ENCODE measurements at regions not wholly inside any gene's neighbourhood (a gene's known extent, or its start where the extent isn't known, plus 50 kb on each side); places are given as distances from the start of the nearest gene placed in this dataset.
A peak's percentile ranks its signal among the peaks of the same experiment; 100 is the strongest.

DNA sequence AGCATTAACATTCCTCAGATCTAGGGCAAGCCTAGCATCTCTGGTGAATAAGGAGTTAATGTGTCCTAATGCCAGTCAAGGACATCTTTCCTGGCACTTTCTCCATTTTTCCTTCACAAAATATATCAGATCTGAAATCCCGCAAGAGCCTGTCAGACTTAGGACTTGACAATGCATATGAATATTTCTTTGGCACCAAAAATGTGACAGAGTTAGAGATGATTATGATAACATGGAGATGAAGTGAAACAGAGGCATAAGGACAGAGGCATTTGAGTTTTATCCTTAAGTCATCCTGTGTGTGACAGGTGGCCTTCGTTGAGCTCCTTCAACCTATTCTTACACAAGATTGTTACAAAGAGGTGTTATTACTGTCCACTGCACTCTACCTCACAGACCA, 388.0 kb downstream of the EMP1 start:
- Histone ChIP-seq H3K4me1 (ENCODE audit: control insufficient read depth in 4 of 4, insufficient read depth in 4 of 4, low read length in 3 of 4) (peaks cover 8 to 48% (median 22%) of the 10 kb centered on the region in 4 donors), H3K27ac (ENCODE audit: low read depth in 1 of 2, low read length in 2 of 2) (no peak overlapping the region), H3K36me3 (ENCODE audit: control insufficient read depth in 4 of 4, insufficient read depth in 3 of 4, low read depth in 1 of 4, low read length in 3 of 4) (no peaks in the 10 kb centered on the region), H3K4me3 (ENCODE audit: low read depth in 1 of 3, low read length in 3 of 3) (no peak overlapping the region), H3K9me3 (ENCODE audit: control insufficient read depth in 4 of 4, low read length in 3 of 4) (no peaks in the 10 kb centered on the region), H3K27me3 (ENCODE audit: control insufficient read depth in 4 of 4, insufficient read depth in 4 of 4, low read length in 3 of 4) (no peaks in the 10 kb centered on the region), H3K9ac (ENCODE audit: low read depth in 1 of 2, low read length in 2 of 2) (no peak overlapping the region)
- DNase-seq (ENCODE audit: low spot score) = no peak
- TF ChIP-seq HNF4A (conservative IDR thresholded peaks at IDR 0.05) (no peak), HNF4G (IDR thresholded peaks at IDR 0.05) (no peak), EGR1 (IDR thresholded peaks at IDR 0.05; ENCODE audit: low read depth in 2 of 2) (no peak), YY1 (IDR thresholded peaks at IDR 0.05) (no peak), FOXA1 (IDR thresholded peaks at IDR 0.05) (no peak), RXRA (IDR thresholded peaks at IDR 0.05) (no peak), JUND (IDR thresholded peaks at IDR 0.05) (no peak), GABPA (IDR thresholded peaks at IDR 0.05 in 1 of 2, conservative IDR thresholded peaks at IDR 0.05 in 1 of 2) (no peak), TAF1 (conservative IDR thresholded peaks at IDR 0.05) (no peak), RAD21 (IDR thresholded peaks at IDR 0.05) (no peak), FOXA2 (IDR thresholded peaks at IDR 0.05) (no peak), SP1 (IDR thresholded peaks at IDR 0.05) (no peak), NR2F2 (IDR thresholded peaks at IDR 0.05) (no peak)
- TF ChIP-seq, protein P1, sequence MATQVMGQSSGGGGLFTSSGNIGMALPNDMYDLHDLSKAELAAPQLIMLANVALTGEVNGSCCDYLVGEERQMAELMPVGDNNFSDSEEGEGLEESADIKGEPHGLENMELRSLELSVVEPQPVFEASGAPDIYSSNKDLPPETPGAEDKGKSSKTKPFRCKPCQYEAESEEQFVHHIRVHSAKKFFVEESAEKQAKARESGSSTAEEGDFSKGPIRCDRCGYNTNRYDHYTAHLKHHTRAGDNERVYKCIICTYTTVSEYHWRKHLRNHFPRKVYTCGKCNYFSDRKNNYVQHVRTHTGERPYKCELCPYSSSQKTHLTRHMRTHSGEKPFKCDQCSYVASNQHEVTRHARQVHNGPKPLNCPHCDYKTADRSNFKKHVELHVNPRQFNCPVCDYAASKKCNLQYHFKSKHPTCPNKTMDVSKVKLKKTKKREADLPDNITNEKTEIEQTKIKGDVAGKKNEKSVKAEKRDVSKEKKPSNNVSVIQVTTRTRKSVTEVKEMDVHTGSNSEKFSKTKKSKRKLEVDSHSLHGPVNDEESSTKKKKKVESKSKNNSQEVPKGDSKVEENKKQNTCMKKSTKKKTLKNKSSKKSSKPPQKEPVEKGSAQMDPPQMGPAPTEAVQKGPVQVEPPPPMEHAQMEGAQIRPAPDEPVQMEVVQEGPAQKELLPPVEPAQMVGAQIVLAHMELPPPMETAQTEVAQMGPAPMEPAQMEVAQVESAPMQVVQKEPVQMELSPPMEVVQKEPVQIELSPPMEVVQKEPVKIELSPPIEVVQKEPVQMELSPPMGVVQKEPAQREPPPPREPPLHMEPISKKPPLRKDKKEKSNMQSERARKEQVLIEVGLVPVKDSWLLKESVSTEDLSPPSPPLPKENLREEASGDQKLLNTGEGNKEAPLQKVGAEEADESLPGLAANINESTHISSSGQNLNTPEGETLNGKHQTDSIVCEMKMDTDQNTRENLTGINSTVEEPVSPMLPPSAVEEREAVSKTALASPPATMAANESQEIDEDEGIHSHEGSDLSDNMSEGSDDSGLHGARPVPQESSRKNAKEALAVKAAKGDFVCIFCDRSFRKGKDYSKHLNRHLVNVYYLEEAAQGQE (IDR thresholded peaks at IDR 0.05) = no peak
- TF ChIP-seq, protein P2, sequence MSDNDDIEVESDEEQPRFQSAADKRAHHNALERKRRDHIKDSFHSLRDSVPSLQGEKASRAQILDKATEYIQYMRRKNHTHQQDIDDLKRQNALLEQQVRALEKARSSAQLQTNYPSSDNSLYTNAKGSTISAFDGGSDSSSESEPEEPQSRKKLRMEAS (IDR thresholded peaks at IDR 0.05) = no peak
- TF ChIP-seq, protein P3, sequence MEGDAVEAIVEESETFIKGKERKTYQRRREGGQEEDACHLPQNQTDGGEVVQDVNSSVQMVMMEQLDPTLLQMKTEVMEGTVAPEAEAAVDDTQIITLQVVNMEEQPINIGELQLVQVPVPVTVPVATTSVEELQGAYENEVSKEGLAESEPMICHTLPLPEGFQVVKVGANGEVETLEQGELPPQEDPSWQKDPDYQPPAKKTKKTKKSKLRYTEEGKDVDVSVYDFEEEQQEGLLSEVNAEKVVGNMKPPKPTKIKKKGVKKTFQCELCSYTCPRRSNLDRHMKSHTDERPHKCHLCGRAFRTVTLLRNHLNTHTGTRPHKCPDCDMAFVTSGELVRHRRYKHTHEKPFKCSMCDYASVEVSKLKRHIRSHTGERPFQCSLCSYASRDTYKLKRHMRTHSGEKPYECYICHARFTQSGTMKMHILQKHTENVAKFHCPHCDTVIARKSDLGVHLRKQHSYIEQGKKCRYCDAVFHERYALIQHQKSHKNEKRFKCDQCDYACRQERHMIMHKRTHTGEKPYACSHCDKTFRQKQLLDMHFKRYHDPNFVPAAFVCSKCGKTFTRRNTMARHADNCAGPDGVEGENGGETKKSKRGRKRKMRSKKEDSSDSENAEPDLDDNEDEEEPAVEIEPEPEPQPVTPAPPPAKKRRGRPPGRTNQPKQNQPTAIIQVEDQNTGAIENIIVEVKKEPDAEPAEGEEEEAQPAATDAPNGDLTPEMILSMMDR (IDR thresholded peaks at IDR 0.05; ENCODE audit: low read depth, low read length, missing input control) = no peak
- TF ChIP-seq, protein P4, sequence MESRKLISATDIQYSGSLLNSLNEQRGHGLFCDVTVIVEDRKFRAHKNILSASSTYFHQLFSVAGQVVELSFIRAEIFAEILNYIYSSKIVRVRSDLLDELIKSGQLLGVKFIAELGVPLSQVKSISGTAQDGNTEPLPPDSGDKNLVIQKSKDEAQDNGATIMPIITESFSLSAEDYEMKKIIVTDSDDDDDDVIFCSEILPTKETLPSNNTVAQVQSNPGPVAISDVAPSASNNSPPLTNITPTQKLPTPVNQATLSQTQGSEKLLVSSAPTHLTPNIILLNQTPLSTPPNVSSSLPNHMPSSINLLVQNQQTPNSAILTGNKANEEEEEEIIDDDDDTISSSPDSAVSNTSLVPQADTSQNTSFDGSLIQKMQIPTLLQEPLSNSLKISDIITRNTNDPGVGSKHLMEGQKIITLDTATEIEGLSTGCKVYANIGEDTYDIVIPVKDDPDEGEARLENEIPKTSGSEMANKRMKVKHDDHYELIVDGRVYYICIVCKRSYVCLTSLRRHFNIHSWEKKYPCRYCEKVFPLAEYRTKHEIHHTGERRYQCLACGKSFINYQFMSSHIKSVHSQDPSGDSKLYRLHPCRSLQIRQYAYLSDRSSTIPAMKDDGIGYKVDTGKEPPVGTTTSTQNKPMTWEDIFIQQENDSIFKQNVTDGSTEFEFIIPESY (IDR thresholded peaks at IDR 0.05) = no peak
- 62% methylated on average over 2 of the region's 2 CpGs for WGBS

GRCh38 chr12:13583630-13584029, 387.1 kb downstream of the EMP1 start:
- peak overlapping the region; percentile 13 to 54 for H3K27ac ChIP-seq (ENCODE audit: low read depth in 1 of 2, low read length in 2 of 2)
- H3K27me3 ChIP-seq (ENCODE audit: control insufficient read depth in 4 of 4, insufficient read depth in 4 of 4, low read length in 3 of 4) = no peaks in the 10 kb centered on the region
- no peaks in the 10 kb centered on the region for H3K9me3 ChIP-seq (ENCODE audit: control insufficient read depth in 4 of 4, low read length in 3 of 4)
- peaks cover 6 to 39% (median 22%) of the 10 kb centered on the region in 4 donors for H3K4me1 ChIP-seq (ENCODE audit: control insufficient read depth in 4 of 4, insufficient read depth in 4 of 4, low read length in 3 of 4)
- no peak for DNase-seq (ENCODE audit: low spot score)
- peak overlapping the region in 2 of 3 donors; percentile 44 to 51 for H3K4me3 ChIP-seq (ENCODE audit: low read depth in 1 of 3, low read length in 3 of 3)
- no peaks in the 10 kb centered on the region for H3K36me3 ChIP-seq (ENCODE audit: control insufficient read depth in 4 of 4, insufficient read depth in 3 of 4, low read depth in 1 of 4, low read length in 3 of 4)
- no peak overlapping the region for H3K9ac ChIP-seq (ENCODE audit: low read depth in 1 of 2, low read length in 2 of 2)
- WGBS = 53% methylated on average over 7 of the region's 7 CpGs
- TF ChIP-seq EGR1 (IDR thresholded peaks at IDR 0.05; ENCODE audit: low read depth in 2 of 2) (no peak), TAF1 (conservative IDR thresholded peaks at IDR 0.05) (no peak), HNF4G (IDR thresholded peaks at IDR 0.05) (no peak), RXRA (IDR thresholded peaks at IDR 0.05) (no peak), YY1 (IDR thresholded peaks at IDR 0.05) (no peak), FOXA2 (IDR thresholded peaks at IDR 0.05) (no peak), RAD21 (IDR thresholded peaks at IDR 0.05) (no peak)
- TF ChIP-seq, protein P3 (IDR thresholded peaks at IDR 0.05; ENCODE audit: low read depth, low read length, missing input control) = no peak
- TF ChIP-seq, protein P1 (IDR thresholded peaks at IDR 0.05) = no peak

Measured in liver (tissue), 8 donors.